Lower leg skin (tissue), 3 donors: ENCODE measurements at regions not wholly inside any gene's neighbourhood (a gene's known extent, or its start where the extent isn't known, plus 50 kb on each side); places are given as distances from the start of the nearest gene placed in this dataset.

Source experiments
- POLR2A ChIP-seq, 2 donors: fragments of 450-650 bp; IDR thresholded peaks; one replicate each; pipeline ENCODE4 v1.6.1; 2016 to 2017; ENCODE audit warnings: antibody characterized with exemption in 2 of 2, mild to moderate bottlenecking in 1 of 2, moderate library complexity in 1 of 2
- TF ChIP-seq, protein P1 (sequence below), 3 donors: fragments of 450-650 bp; IDR thresholded peaks; one replicate each; pipeline ENCODE4 v1.5.1; 2016; ENCODE audit warnings: antibody characterized with exemption in 3 of 3, mild to moderate bottlenecking in 3 of 3, moderate library complexity in 2 of 3

DNA sequence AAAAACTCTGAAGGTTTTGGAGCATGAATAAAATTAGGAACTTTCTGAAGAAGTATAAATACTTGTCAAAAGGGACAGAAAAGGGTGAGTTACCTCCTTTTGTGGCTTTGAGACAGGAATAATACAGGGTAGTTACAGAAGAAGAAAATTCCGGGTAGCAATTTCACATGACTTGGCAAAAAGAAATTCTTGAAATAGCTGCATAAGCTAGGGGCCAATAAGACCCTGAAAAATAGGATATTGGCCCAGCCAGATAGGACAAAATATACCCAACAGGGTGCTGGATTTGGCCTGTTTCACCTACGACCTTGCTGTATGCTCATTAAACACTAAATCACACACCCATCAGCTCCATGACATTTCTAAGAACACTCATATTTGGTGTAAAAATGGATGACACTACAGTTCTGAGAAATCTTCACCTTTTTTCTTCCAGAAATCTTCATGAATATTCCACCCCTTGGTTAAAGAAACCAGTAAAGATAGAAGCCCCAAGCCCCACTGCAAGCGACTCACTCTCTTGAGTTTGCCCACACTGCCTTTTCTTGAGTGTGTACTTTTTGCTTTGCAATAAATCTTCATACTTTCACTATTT is 362.7 kb downstream of the SEMA3D start:
- TF ChIP-seq, protein P1, sequence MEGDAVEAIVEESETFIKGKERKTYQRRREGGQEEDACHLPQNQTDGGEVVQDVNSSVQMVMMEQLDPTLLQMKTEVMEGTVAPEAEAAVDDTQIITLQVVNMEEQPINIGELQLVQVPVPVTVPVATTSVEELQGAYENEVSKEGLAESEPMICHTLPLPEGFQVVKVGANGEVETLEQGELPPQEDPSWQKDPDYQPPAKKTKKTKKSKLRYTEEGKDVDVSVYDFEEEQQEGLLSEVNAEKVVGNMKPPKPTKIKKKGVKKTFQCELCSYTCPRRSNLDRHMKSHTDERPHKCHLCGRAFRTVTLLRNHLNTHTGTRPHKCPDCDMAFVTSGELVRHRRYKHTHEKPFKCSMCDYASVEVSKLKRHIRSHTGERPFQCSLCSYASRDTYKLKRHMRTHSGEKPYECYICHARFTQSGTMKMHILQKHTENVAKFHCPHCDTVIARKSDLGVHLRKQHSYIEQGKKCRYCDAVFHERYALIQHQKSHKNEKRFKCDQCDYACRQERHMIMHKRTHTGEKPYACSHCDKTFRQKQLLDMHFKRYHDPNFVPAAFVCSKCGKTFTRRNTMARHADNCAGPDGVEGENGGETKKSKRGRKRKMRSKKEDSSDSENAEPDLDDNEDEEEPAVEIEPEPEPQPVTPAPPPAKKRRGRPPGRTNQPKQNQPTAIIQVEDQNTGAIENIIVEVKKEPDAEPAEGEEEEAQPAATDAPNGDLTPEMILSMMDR (IDR thresholded peaks at IDR 0.05), result no peak
- no peak for TF ChIP-seq POLR2A (IDR thresholded peaks at IDR 0.05)
